ENCODE measurements at regions not wholly inside any gene's neighbourhood (a gene's known extent, or its start where the extent isn't known, plus 50 kb on each side); places are given as distances from the start of the nearest gene placed in this dataset.

GRCh38 chr4:159500861-159501260 lies 398.0 kb downstream of the RAPGEF2 start:
- peaks cover 17% of the 10 kb centered on the region for H3K27me3 Mint-ChIP-seq (ENCODE audit: insufficient read depth, unreplicated experiment)
- TF ChIP-seq CTCF (IDR thresholded peaks at IDR 0.05; ENCODE audit: insufficient read depth in 1 of 2, low read depth in 1 of 2, low read length in 1 of 2, severe bottlenecking in 1 of 2, unreplicated experiment in 1 of 2) = no peak

GRCh38 chr4:159503236-159504008 lies 400.5 kb downstream of the RAPGEF2 start:
- no peak overlapping the region for H3K4me3 ChIP-seq (ENCODE audit: low read depth, low read length)

More at GRCh38 chr4:159500861-159501260, 398.0 kb downstream of the RAPGEF2 start:
- H3K4me3 ChIP-seq (ENCODE audit: low read depth, low read length) = no peak overlapping the region
- BruUV-seq (replicated peaks) = no TSS peak
- Mint-ChIP-seq H3K36me3 (ENCODE audit: insufficient read depth, unreplicated experiment) (no peaks in the 10 kb centered on the region), H3K9me3 (ENCODE audit: unreplicated experiment) (no peaks in the 10 kb centered on the region), H3K4me1 (ENCODE audit: low read depth, unreplicated experiment) (no peaks in the 10 kb centered on the region), H3K4me3 (ENCODE audit: unreplicated experiment) (no peak overlapping the region), H3K27ac (ENCODE audit: unreplicated experiment) (no peak overlapping the region)
- H3K9me3 ChIP-seq = no peaks in the 10 kb centered on the region
- DNase-seq = no peak
- intact Hi-C loops (cut with micrococcal nuclease; ENCODE audit: unreplicated experiment) = no loop called here
- no peaks in the 10 kb centered on the region for H3K27me3 ChIP-seq (replicated peaks; ENCODE audit: control insufficient read depth, insufficient read depth, low read length)
- H3K36me3 ChIP-seq (ENCODE audit: control insufficient read depth, insufficient read depth, low read length) = no peaks in the 10 kb centered on the region
- no peaks in the 10 kb centered on the region for H3K4me1 ChIP-seq
- ChIA-PET POLR2A (no interaction called here), CTCF (no interaction called here)

GRCh38 chr4:159504684-159505083 lies 401.8 kb downstream of the RAPGEF2 start:
- no peak for DNase-seq
- Histone ChIP-seq H3K9me3 (no peaks in the 10 kb centered on the region), H3K4me3 (ENCODE audit: low read depth, low read length) (no peak overlapping the region), H3K27me3 (replicated peaks; ENCODE audit: control insufficient read depth, insufficient read depth, low read length) (no peaks in the 10 kb centered on the region; the same call in 1 of the 2 replicates), H3K36me3 (ENCODE audit: control insufficient read depth, insufficient read depth, low read length) (no peaks in the 10 kb centered on the region), H3K4me1 (no peaks in the 10 kb centered on the region)
- Mint-ChIP-seq H3K27ac (ENCODE audit: unreplicated experiment) (no peak overlapping the region), H3K4me3 (ENCODE audit: unreplicated experiment) (no peak overlapping the region), H3K4me1 (ENCODE audit: low read depth, unreplicated experiment) (no peaks in the 10 kb centered on the region), H3K36me3 (ENCODE audit: insufficient read depth, unreplicated experiment) (no peaks in the 10 kb centered on the region), H3K27me3 (ENCODE audit: insufficient read depth, unreplicated experiment) (peaks cover 24% of the 10 kb centered on the region), H3K9me3 (ENCODE audit: unreplicated experiment) (no peaks in the 10 kb centered on the region)
- POLR2A ChIA-PET = no interaction called here
- TF ChIP-seq CTCF (IDR thresholded peaks at IDR 0.05; ENCODE audit: insufficient read depth in 1 of 2, low read depth in 1 of 2, low read length in 1 of 2, severe bottlenecking in 1 of 2, unreplicated experiment in 1 of 2) = no peak
- intact Hi-C loops (cut with micrococcal nuclease; ENCODE audit: unreplicated experiment) = no loop called here
- CTCF ChIA-PET = no interaction called here
- BruUV-seq (replicated peaks) = no TSS peak

More at GRCh38 chr4:159503236-159504008, 400.5 kb downstream of the RAPGEF2 start:
- H3K27ac Mint-ChIP-seq (ENCODE audit: unreplicated experiment) = no peak overlapping the region
- peaks cover 24% of the 10 kb centered on the region for H3K27me3 Mint-ChIP-seq (ENCODE audit: insufficient read depth, unreplicated experiment)
- H3K27me3 ChIP-seq (replicated peaks; ENCODE audit: control insufficient read depth, insufficient read depth, low read length) = no peaks in the 10 kb centered on the region; the same call in 1 of the 2 replicates
- no peaks in the 10 kb centered on the region for H3K9me3 ChIP-seq
- no peaks in the 10 kb centered on the region for H3K4me1 ChIP-seq
- no TSS peak for BruUV-seq (replicated peaks)
- no peaks in the 10 kb centered on the region for H3K36me3 ChIP-seq (ENCODE audit: control insufficient read depth, insufficient read depth, low read length)
- H3K4me1 Mint-ChIP-seq (ENCODE audit: low read depth, unreplicated experiment) = no peaks in the 10 kb centered on the region
- no peak for TF ChIP-seq CTCF (IDR thresholded peaks at IDR 0.05; ENCODE audit: insufficient read depth in 1 of 2, low read depth in 1 of 2, low read length in 1 of 2, severe bottlenecking in 1 of 2, unreplicated experiment in 1 of 2)
- CTCF ChIA-PET = no interaction called here
- no peak overlapping the region for H3K4me3 Mint-ChIP-seq (ENCODE audit: unreplicated experiment)
- no peaks in the 10 kb centered on the region for H3K36me3 Mint-ChIP-seq (ENCODE audit: insufficient read depth, unreplicated experiment)
- no peaks in the 10 kb centered on the region for H3K9me3 Mint-ChIP-seq (ENCODE audit: unreplicated experiment)
- no peak for DNase-seq
- intact Hi-C loops (cut with micrococcal nuclease; ENCODE audit: unreplicated experiment) = no loop called here
- POLR2A ChIA-PET = no interaction called here

Data from Caco-2 (cell line).